ENCODE measurements at regions not wholly inside any gene's neighbourhood (a gene's known extent, or its start where the extent isn't known, plus 50 kb on each side); places are given as distances from the start of the nearest gene placed in this dataset.

DNA sequence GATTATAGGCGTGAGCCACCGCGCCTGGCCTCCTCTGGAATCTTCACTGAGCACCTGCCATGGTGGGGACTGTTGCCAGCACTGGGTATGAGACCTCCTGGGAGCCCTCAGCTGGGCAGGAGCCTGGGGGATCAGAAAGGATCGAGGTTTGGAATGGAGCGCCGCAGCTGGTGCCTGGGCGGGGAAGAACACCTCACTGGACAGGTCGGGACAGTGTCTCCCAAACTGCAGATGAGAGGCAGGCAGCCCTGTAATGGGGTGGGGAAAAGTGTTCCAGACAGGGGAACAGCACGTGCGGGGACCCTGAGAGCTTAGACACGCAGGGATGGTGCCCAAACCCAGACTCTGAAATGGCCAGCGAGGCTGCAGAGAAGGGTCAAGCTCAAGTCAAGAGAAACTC is 150.9 kb upstream of the C1orf174 start:
- Histone ChIP-seq H2AFZ (ENCODE audit: low read depth, low read length) (no peak overlapping the region), H3K79me2 (ENCODE audit: insufficient read depth, low read length) (no peaks in the 10 kb centered on the region), H3K9ac (ENCODE audit: low read length) (no peak overlapping the region), H3K27me3 (ENCODE audit: insufficient read depth, low read length) (no peaks in the 10 kb centered on the region), H3K4me1 (ENCODE audit: insufficient read depth, low read length) (no peaks in the 10 kb centered on the region), H4K20me1 (ENCODE audit: insufficient read depth, low read length) (no peaks in the 10 kb centered on the region), H3K27ac (ENCODE audit: low read depth, low read length) (no peak overlapping the region), H3K36me3 (ENCODE audit: insufficient read depth, low read length) (no peaks in the 10 kb centered on the region), H3K4me3 (ENCODE audit: insufficient read depth, low read depth, low read length) (no peak overlapping the region), H3K9me3 (ENCODE audit: insufficient read depth, low read depth, low read length) (peaks cover 6% of the 10 kb centered on the region), H3K4me2 (ENCODE audit: low read length) (no peak overlapping the region)
- FAIRE-seq (no peak), DNase-seq (ENCODE audit: low read depth) (no peak)
- Mint-ChIP-seq H3K27me3 (ENCODE audit: low read depth, unreplicated experiment) (peaks cover 6% of the 10 kb centered on the region), H3K4me1 (ENCODE audit: low read depth, unreplicated experiment) (no peaks in the 10 kb centered on the region), H3K27ac (ENCODE audit: unreplicated experiment) (no peak overlapping the region), H3K4me3 (ENCODE audit: unreplicated experiment) (no peak overlapping the region), H3K36me3 (ENCODE audit: low read depth, unreplicated experiment) (no peaks in the 10 kb centered on the region), H3K9me3 (ENCODE audit: unreplicated experiment) (peaks cover 10% of the 10 kb centered on the region)
- TF ChIP-seq EZH2 (IDR thresholded peaks at IDR 0.05; ENCODE audit: insufficient read depth, low read length) = no peak
- TF ChIP-seq, protein P1, sequence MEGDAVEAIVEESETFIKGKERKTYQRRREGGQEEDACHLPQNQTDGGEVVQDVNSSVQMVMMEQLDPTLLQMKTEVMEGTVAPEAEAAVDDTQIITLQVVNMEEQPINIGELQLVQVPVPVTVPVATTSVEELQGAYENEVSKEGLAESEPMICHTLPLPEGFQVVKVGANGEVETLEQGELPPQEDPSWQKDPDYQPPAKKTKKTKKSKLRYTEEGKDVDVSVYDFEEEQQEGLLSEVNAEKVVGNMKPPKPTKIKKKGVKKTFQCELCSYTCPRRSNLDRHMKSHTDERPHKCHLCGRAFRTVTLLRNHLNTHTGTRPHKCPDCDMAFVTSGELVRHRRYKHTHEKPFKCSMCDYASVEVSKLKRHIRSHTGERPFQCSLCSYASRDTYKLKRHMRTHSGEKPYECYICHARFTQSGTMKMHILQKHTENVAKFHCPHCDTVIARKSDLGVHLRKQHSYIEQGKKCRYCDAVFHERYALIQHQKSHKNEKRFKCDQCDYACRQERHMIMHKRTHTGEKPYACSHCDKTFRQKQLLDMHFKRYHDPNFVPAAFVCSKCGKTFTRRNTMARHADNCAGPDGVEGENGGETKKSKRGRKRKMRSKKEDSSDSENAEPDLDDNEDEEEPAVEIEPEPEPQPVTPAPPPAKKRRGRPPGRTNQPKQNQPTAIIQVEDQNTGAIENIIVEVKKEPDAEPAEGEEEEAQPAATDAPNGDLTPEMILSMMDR (IDR thresholded peaks at IDR 0.05; ENCODE audit: insufficient read depth, low read depth, low read length) = no peak

DNA sequence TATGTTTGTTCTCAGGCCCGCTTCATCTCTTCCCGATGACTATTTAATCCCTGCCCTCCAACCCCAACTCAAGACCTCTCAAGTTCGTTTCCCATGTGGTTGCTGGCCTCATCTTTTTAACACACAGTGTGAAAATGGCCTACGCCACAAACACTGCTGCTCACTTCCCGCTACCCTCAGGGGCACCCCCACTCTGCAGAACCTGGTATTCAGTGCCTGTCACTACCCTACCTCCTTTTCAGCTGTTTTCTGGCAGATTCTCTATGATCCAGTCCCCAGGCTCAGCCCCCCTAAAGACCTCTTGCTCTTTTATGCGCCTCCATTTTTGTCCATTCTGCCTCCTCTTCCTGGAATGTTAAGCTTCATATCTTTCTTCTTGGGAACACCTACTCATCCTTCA is 152.6 kb upstream of the C1orf174 start:
- FAIRE-seq (no peak), DNase-seq (ENCODE audit: low read depth) (no peak)
- H3K27me3 ChIP-seq (ENCODE audit: insufficient read depth, low read length) = no peaks in the 10 kb centered on the region
- H3K79me2 ChIP-seq (ENCODE audit: insufficient read depth, low read length) = no peaks in the 10 kb centered on the region
- no peak overlapping the region for H3K9ac ChIP-seq (ENCODE audit: low read length)
- H3K4me1 Mint-ChIP-seq (ENCODE audit: low read depth, unreplicated experiment) = no peaks in the 10 kb centered on the region
- H3K4me2 ChIP-seq (ENCODE audit: low read length) = no peak overlapping the region
- H3K36me3 Mint-ChIP-seq (ENCODE audit: low read depth, unreplicated experiment) = no peaks in the 10 kb centered on the region
- no peak overlapping the region for H3K4me3 Mint-ChIP-seq (ENCODE audit: unreplicated experiment)
- no peaks in the 10 kb centered on the region for H4K20me1 ChIP-seq (ENCODE audit: insufficient read depth, low read length)
- H3K9me3 Mint-ChIP-seq (ENCODE audit: unreplicated experiment) = peaks cover 10% of the 10 kb centered on the region
- no peak overlapping the region for H3K27ac ChIP-seq (ENCODE audit: low read depth, low read length)
- no peak overlapping the region for H2AFZ ChIP-seq (ENCODE audit: low read depth, low read length)
- TF ChIP-seq EZH2 (IDR thresholded peaks at IDR 0.05; ENCODE audit: insufficient read depth, low read length) = no peak
- TF ChIP-seq, protein P1 (IDR thresholded peaks at IDR 0.05; ENCODE audit: insufficient read depth, low read depth, low read length) = no peak
- peaks cover 6% of the 10 kb centered on the region for H3K27me3 Mint-ChIP-seq (ENCODE audit: low read depth, unreplicated experiment)
- H3K9me3 ChIP-seq (ENCODE audit: insufficient read depth, low read depth, low read length) = peaks cover 6% of the 10 kb centered on the region
- H3K4me3 ChIP-seq (ENCODE audit: insufficient read depth, low read depth, low read length) = no peak overlapping the region
- H3K36me3 ChIP-seq (ENCODE audit: insufficient read depth, low read length) = no peaks in the 10 kb centered on the region
- no peaks in the 10 kb centered on the region for H3K4me1 ChIP-seq (ENCODE audit: insufficient read depth, low read length)
- no peak overlapping the region for H3K27ac Mint-ChIP-seq (ENCODE audit: unreplicated experiment)

DNA sequence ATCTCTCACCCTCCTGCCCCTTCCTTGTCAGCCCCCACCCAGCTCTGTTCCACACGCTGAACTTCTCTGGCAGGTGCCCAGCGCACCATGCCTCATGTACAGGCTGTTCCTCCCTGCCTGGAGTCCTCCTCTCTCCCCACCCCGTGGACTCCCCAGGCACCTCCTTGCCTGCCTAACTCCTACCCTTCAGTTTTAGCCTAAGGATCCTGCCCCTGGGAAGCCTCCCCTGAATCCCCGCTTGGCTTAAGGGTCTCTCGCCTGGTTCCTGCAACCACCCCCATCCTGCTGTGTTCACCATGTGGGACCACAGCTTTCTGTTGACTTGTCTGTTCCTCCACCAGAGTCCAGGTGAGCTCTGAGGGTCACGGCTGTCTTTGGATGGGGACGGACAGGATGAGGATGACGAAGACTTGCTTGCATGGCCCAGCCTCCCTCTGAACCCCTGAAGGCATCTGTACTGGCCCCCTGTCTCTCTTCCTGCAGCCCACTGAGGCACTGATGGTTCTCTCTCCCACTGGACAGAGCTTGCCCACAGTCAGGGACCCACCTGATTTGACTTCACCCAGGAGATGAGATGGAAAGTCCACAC is 153.2 kb upstream of the C1orf174 start:
- Histone ChIP-seq H3K4me2 (ENCODE audit: low read length) (no peak overlapping the region), H3K27me3 (ENCODE audit: insufficient read depth, low read length) (no peaks in the 10 kb centered on the region), H4K20me1 (ENCODE audit: insufficient read depth, low read length) (no peaks in the 10 kb centered on the region), H3K36me3 (ENCODE audit: insufficient read depth, low read length) (no peaks in the 10 kb centered on the region), H3K27ac (ENCODE audit: low read depth, low read length) (no peak overlapping the region), H3K79me2 (ENCODE audit: insufficient read depth, low read length) (no peaks in the 10 kb centered on the region), H3K4me1 (ENCODE audit: insufficient read depth, low read length) (no peaks in the 10 kb centered on the region), H2AFZ (ENCODE audit: low read depth, low read length) (no peak overlapping the region), H3K9ac (ENCODE audit: low read length) (no peak overlapping the region), H3K4me3 (ENCODE audit: insufficient read depth, low read depth, low read length) (no peak overlapping the region), H3K9me3 (ENCODE audit: insufficient read depth, low read depth, low read length) (peaks cover 6% of the 10 kb centered on the region)
- TF ChIP-seq EZH2 (IDR thresholded peaks at IDR 0.05; ENCODE audit: insufficient read depth, low read length) = no peak
- TF ChIP-seq, protein P1 (IDR thresholded peaks at IDR 0.05; ENCODE audit: insufficient read depth, low read depth, low read length) = no peak
- DNase-seq (ENCODE audit: low read depth) = no peak
- Mint-ChIP-seq H3K4me3 (ENCODE audit: unreplicated experiment) (no peak overlapping the region), H3K9me3 (ENCODE audit: unreplicated experiment) (peaks cover 10% of the 10 kb centered on the region), H3K27me3 (ENCODE audit: low read depth, unreplicated experiment) (peaks cover 6% of the 10 kb centered on the region), H3K27ac (ENCODE audit: unreplicated experiment) (no peak overlapping the region), H3K4me1 (ENCODE audit: low read depth, unreplicated experiment) (no peaks in the 10 kb centered on the region), H3K36me3 (ENCODE audit: low read depth, unreplicated experiment) (no peaks in the 10 kb centered on the region)
- FAIRE-seq = no peak
